ENCODE measurements at regions not wholly inside any gene's neighbourhood (a gene's known extent, or its start where the extent isn't known, plus 50 kb on each side); places are given as distances from the start of the nearest gene placed in this dataset.

GRCh38 chr1:55530749-55531478 is 315.8 kb upstream of the USP24 start:
- H3K27ac ChIP-seq (ENCODE audit: low read length): no peak overlapping the region
- H3K4me3 ChIP-seq (ENCODE audit: low read length): no peak overlapping the region
- H3K4me2 ChIP-seq (ENCODE audit: low read length): no peak overlapping the region
- no peaks in the 10 kb centered on the region for H3K27me3 ChIP-seq (ENCODE audit: low read depth, low read length)
- H3K9ac ChIP-seq (ENCODE audit: low read length): no peak overlapping the region
- no peaks in the 10 kb centered on the region for H3K79me2 ChIP-seq (ENCODE audit: low read length)
- no peak overlapping the region for H2AFZ ChIP-seq (ENCODE audit: low read depth, low read length)
- no peaks in the 10 kb centered on the region for H3K36me3 ChIP-seq (replicated peaks; ENCODE audit: low read depth, low read length)
- H3K9me3 ChIP-seq (ENCODE audit: insufficient read depth, low read length): no peaks in the 10 kb centered on the region
- no peaks in the 10 kb centered on the region for H3K4me1 ChIP-seq (ENCODE audit: low read length)
- no peak for TF ChIP-seq EZH2phosphoT487 (IDR thresholded peaks at IDR 0.05; ENCODE audit: low read depth)
- no peak for TF ChIP-seq CTCF (IDR thresholded peaks at IDR 0.05; ENCODE audit: low read depth, low read length)
- no peaks in the 10 kb centered on the region for H4K20me1 ChIP-seq (ENCODE audit: insufficient read depth, low read length)

- H3K27ac ChIP-seq (ENCODE audit: low read length): no peak overlapping the region
- H3K9me3 ChIP-seq (ENCODE audit: insufficient read depth, low read length): no peaks in the 10 kb centered on the region
- H3K4me2 ChIP-seq (ENCODE audit: low read length): no peak overlapping the region
- no peaks in the 10 kb centered on the region for H3K36me3 ChIP-seq (replicated peaks; ENCODE audit: low read depth, low read length)
- no peaks in the 10 kb centered on the region for H3K27me3 ChIP-seq (ENCODE audit: low read depth, low read length)
- no peak overlapping the region for H3K9ac ChIP-seq (ENCODE audit: low read length)
- H4K20me1 ChIP-seq (ENCODE audit: insufficient read depth, low read length): no peaks in the 10 kb centered on the region
- TF ChIP-seq EZH2phosphoT487 (IDR thresholded peaks at IDR 0.05; ENCODE audit: low read depth): no peak
- no peak for TF ChIP-seq CTCF (IDR thresholded peaks at IDR 0.05; ENCODE audit: low read depth, low read length)
- no peaks in the 10 kb centered on the region for H3K4me1 ChIP-seq (ENCODE audit: low read length)
- H3K79me2 ChIP-seq (ENCODE audit: low read length): no peaks in the 10 kb centered on the region
- no peak overlapping the region for H2AFZ ChIP-seq (ENCODE audit: low read depth, low read length)
- H3K4me3 ChIP-seq (ENCODE audit: low read length): no peak overlapping the region
Observed at GRCh38 chr1:55529017-55529416, 313.9 kb upstream of the USP24 start.

GRCh38 chr1:55527831-55528230 is 312.7 kb upstream of the USP24 start:
- no peaks in the 10 kb centered on the region for H3K79me2 ChIP-seq (ENCODE audit: low read length)
- no peak overlapping the region for H2AFZ ChIP-seq (ENCODE audit: low read depth, low read length)
- H3K9ac ChIP-seq (ENCODE audit: low read length): no peak overlapping the region
- no peaks in the 10 kb centered on the region for H3K4me1 ChIP-seq (ENCODE audit: low read length)
- no peak overlapping the region for H3K4me2 ChIP-seq (ENCODE audit: low read length)
- H3K4me3 ChIP-seq (ENCODE audit: low read length): no peak overlapping the region
- H4K20me1 ChIP-seq (ENCODE audit: insufficient read depth, low read length): no peaks in the 10 kb centered on the region
- H3K27me3 ChIP-seq (ENCODE audit: low read depth, low read length): no peaks in the 10 kb centered on the region
- H3K27ac ChIP-seq (ENCODE audit: low read length): no peak overlapping the region
- H3K36me3 ChIP-seq (replicated peaks; ENCODE audit: low read depth, low read length): no peaks in the 10 kb centered on the region
- no peak for TF ChIP-seq EZH2phosphoT487 (IDR thresholded peaks at IDR 0.05; ENCODE audit: low read depth)
- TF ChIP-seq CTCF (IDR thresholded peaks at IDR 0.05; ENCODE audit: low read depth, low read length): no peak
- H3K9me3 ChIP-seq (ENCODE audit: insufficient read depth, low read length): no peaks in the 10 kb centered on the region

- Histone ChIP-seq H3K9ac (ENCODE audit: low read length) (no peak overlapping the region), H3K36me3 (replicated peaks; ENCODE audit: low read depth, low read length) (no peaks in the 10 kb centered on the region), H2AFZ (ENCODE audit: low read depth, low read length) (no peak overlapping the region), H3K79me2 (ENCODE audit: low read length) (no peaks in the 10 kb centered on the region), H3K27ac (ENCODE audit: low read length) (no peak overlapping the region), H3K9me3 (ENCODE audit: insufficient read depth, low read length) (no peaks in the 10 kb centered on the region), H3K4me3 (ENCODE audit: low read length) (no peak overlapping the region), H4K20me1 (ENCODE audit: insufficient read depth, low read length) (no peaks in the 10 kb centered on the region), H3K4me2 (ENCODE audit: low read length) (no peak overlapping the region), H3K27me3 (ENCODE audit: low read depth, low read length) (no peaks in the 10 kb centered on the region), H3K4me1 (ENCODE audit: low read length) (no peaks in the 10 kb centered on the region)
- TF ChIP-seq EZH2phosphoT487 (IDR thresholded peaks at IDR 0.05; ENCODE audit: low read depth): no peak
- TF ChIP-seq CTCF (IDR thresholded peaks at IDR 0.05; ENCODE audit: low read depth, low read length): no peak
Observed at GRCh38 chr1:55526716-55527115, 311.6 kb upstream of the USP24 start.

Data from OCI-LY3 (cell line).